Natural killer cell treated with Interleukin-12 subunit alpha and Interleukin-12 subunit beta and Interleukin-15 and Interleukin-18, amount 100 ng/mL, for 72 hours (primary cell): ENCODE measurements at regions not wholly inside any gene's neighbourhood (a gene's known extent, or its start where the extent isn't known, plus 50 kb on each side); places are given as distances from the start of the nearest gene placed in this dataset.
"Not testable (repeated sequence)": the region's sequence is repeated elsewhere in the genome, so short reads cannot be mapped to it uniquely, and the experiment has no call there.

Experiments used
- ATAC-seq, 2 donors: fragments of 150-1000 bp; cut with Tn5 transposase in 1 of 2; sonication (Bioruptor Pico), chemical (Tn5 transposase) in 1 of 2; 2 replicates each; pipeline ENCODE4 v1.10.0; 2021
- DNase-seq: peaks from one replicate; pipeline ENCODE4 v3.0.0; 2022; ENCODE audit warnings: low spot score
- H3K27ac Mint-ChIP-seq, 2 donors: 1 replicate in 1 of 2; 2 replicates in 1 of 2; pipeline ENCODE4 v1.8.0; 2022; ENCODE audit warnings: mixed read lengths in 2 of 2, mild to moderate bottlenecking in 1 of 2, moderate library complexity in 1 of 2
- H3K27me3 Mint-ChIP-seq, 2 donors: 1 replicate in 1 of 2; 2 replicates in 1 of 2; pipeline ENCODE4 v1.8.0; 2022; ENCODE audit warnings: mixed read lengths in 2 of 2
- H3K36me3 Mint-ChIP-seq: one replicate; pipeline ENCODE4 v1.8.0; 2022; ENCODE audit warnings: mixed read lengths
- H3K4me1 Mint-ChIP-seq, 2 donors: 1 replicate in 1 of 2; 2 replicates in 1 of 2; pipeline ENCODE4 v1.8.0; 2022; ENCODE audit warnings: low read depth in 2 of 2, mixed read lengths in 2 of 2, mild to moderate bottlenecking in 1 of 2
- H3K4me3 Mint-ChIP-seq: one replicate; pipeline ENCODE4 v1.8.0; 2022; ENCODE audit warnings: mixed read lengths
- H3K9me3 Mint-ChIP-seq: 2 replicates; pipeline ENCODE4 v1.8.0; 2022; ENCODE audit warnings: mixed read lengths

GRCh38 chr10:11403646-11404045 is 207.8 kb downstream of the USP6NL start:
- not testable (repeated sequence) for H3K27me3 Mint-ChIP-seq, H3K36me3 Mint-ChIP-seq, H3K9me3 Mint-ChIP-seq, DNase-seq, ATAC-seq
- H3K4me3 Mint-ChIP-seq: peak overlapping the region; percentile 78
- H3K27ac Mint-ChIP-seq: peak overlapping the region; percentile 81 to 87
- H3K4me1 Mint-ChIP-seq: peaks cover 44 to 50% of the 10 kb centered on the region in 2 donors

- peak overlapping the region; percentile 78 for H3K4me3 Mint-ChIP-seq
- ATAC-seq (peak; percentile 81 to 95), DNase-seq (peak; percentile 63)
- peak overlapping the region; percentile 81 to 87 for H3K27ac Mint-ChIP-seq
- no peaks in the 10 kb centered on the region for H3K27me3 Mint-ChIP-seq
- H3K36me3 Mint-ChIP-seq: peaks cover 4% of the 10 kb centered on the region
- H3K9me3 Mint-ChIP-seq: peaks cover 3% of the 10 kb centered on the region
- peaks cover 44 to 50% of the 10 kb centered on the region in 2 donors for H3K4me1 Mint-ChIP-seq
Measured at GRCh38 chr10:11403116-11403515, 208.3 kb downstream of the USP6NL start.

GRCh38 chr10:11402392-11402791 is 209.1 kb downstream of the USP6NL start:
- Mint-ChIP-seq H3K4me3 (peak overlapping the region; percentile 78), H3K9me3 (peaks cover 3% of the 10 kb centered on the region), H3K27me3 (no peaks in the 10 kb centered on the region), H3K27ac (peak overlapping the region; percentile 70 to 81), H3K4me1 (peaks cover 39 to 45% of the 10 kb centered on the region in 2 donors), H3K36me3 (peaks cover 4% of the 10 kb centered on the region)
- ATAC-seq (no peak), DNase-seq (no peak)

- DNase-seq: peak; percentile 40
- H3K27ac Mint-ChIP-seq: peak overlapping the region; percentile 70 to 81
- no peaks in the 10 kb centered on the region for H3K27me3 Mint-ChIP-seq
- H3K9me3 Mint-ChIP-seq: peaks cover 3% of the 10 kb centered on the region
- peak overlapping the region; percentile 35 for H3K4me3 Mint-ChIP-seq
- peaks cover 31 to 36% of the 10 kb centered on the region in 2 donors for H3K4me1 Mint-ChIP-seq
- no peak for ATAC-seq
- peaks cover 4% of the 10 kb centered on the region for H3K36me3 Mint-ChIP-seq
Measured at GRCh38 chr10:11401264-11402235, 209.9 kb downstream of the USP6NL start.

- no peak overlapping the region for H3K4me3 Mint-ChIP-seq
- H3K4me1 Mint-ChIP-seq: peaks cover 26 to 31% of the 10 kb centered on the region in 2 donors
- ATAC-seq (peak in 1 of 2 donors; percentile 21), DNase-seq (peak; percentile 53)
- H3K27me3 Mint-ChIP-seq: no peaks in the 10 kb centered on the region
- no peak overlapping the region for H3K27ac Mint-ChIP-seq
- peaks cover under 1% of the 10 kb centered on the region for H3K36me3 Mint-ChIP-seq
- H3K9me3 Mint-ChIP-seq: peaks cover 3% of the 10 kb centered on the region
Measured at GRCh38 chr10:11397980-11398580, 213.4 kb downstream of the USP6NL start.

- no peak overlapping the region for H3K27ac Mint-ChIP-seq
- peak; percentile 40 for DNase-seq
- H3K9me3 Mint-ChIP-seq: peaks cover 1% of the 10 kb centered on the region
- no peak overlapping the region for H3K4me3 Mint-ChIP-seq
- no peaks in the 10 kb centered on the region for H3K27me3 Mint-ChIP-seq
- ATAC-seq: no peak
- no peaks in the 10 kb centered on the region for H3K36me3 Mint-ChIP-seq
- H3K4me1 Mint-ChIP-seq: peaks cover 21 to 23% of the 10 kb centered on the region in 2 donors
Measured at GRCh38 chr10:11397077-11397965, 214.1 kb downstream of the USP6NL start.

- no peak for ATAC-seq
Measured at GRCh38 chr10:11396311-11396955, 215.0 kb downstream of the USP6NL start.

GRCh38 chr10:11395581-11396310 is 215.7 kb downstream of the USP6NL start:
- Mint-ChIP-seq H3K27me3 (no peaks in the 10 kb centered on the region), H3K4me1 (peaks cover 6 to 8% of the 10 kb centered on the region in 2 donors), H3K27ac (no peak overlapping the region), H3K4me3 (no peak overlapping the region), H3K36me3 (no peaks in the 10 kb centered on the region), H3K9me3 (no peaks in the 10 kb centered on the region)
- ATAC-seq: no peak
- DNase-seq: peak; percentile 39

More at GRCh38 chr10:11396311-11396955, 215.0 kb downstream of the USP6NL start:
- H3K27me3 Mint-ChIP-seq: no peaks in the 10 kb centered on the region
- H3K9me3 Mint-ChIP-seq: no peaks in the 10 kb centered on the region
- H3K4me1 Mint-ChIP-seq: peaks cover 13 to 14% of the 10 kb centered on the region in 2 donors
- no peaks in the 10 kb centered on the region for H3K36me3 Mint-ChIP-seq
- peak; percentile 35 for DNase-seq
- no peak overlapping the region for H3K27ac Mint-ChIP-seq
- H3K4me3 Mint-ChIP-seq: no peak overlapping the region

GRCh38 chr10:11395161-11395560 is 216.3 kb downstream of the USP6NL start:
- peak; percentile 29 for DNase-seq
- Mint-ChIP-seq H3K9me3 (no peaks in the 10 kb centered on the region), H3K27ac (no peak overlapping the region), H3K27me3 (no peaks in the 10 kb centered on the region), H3K4me1 (peaks cover 0 to 2% of the 10 kb centered on the region in 2 donors), H3K36me3 (no peaks in the 10 kb centered on the region), H3K4me3 (no peak overlapping the region)
- ATAC-seq: no peak

GRCh38 chr10:11393858-11394257 is 217.6 kb downstream of the USP6NL start:
- ATAC-seq (no peak), DNase-seq (no peak)
- no peaks in the 10 kb centered on the region for H3K27me3 Mint-ChIP-seq
- no peaks in the 10 kb centered on the region for H3K9me3 Mint-ChIP-seq
- no peak overlapping the region for H3K4me3 Mint-ChIP-seq
- no peaks in the 10 kb centered on the region for H3K36me3 Mint-ChIP-seq
- H3K4me1 Mint-ChIP-seq: no peaks in the 10 kb centered on the region
- no peak overlapping the region for H3K27ac Mint-ChIP-seq

- no peak for ATAC-seq
- no peaks in the 10 kb centered on the region for H3K9me3 Mint-ChIP-seq
- H3K27me3 Mint-ChIP-seq: no peaks in the 10 kb centered on the region
- DNase-seq: no peak
- no peak overlapping the region for H3K27ac Mint-ChIP-seq
- H3K36me3 Mint-ChIP-seq: no peaks in the 10 kb centered on the region
- H3K4me1 Mint-ChIP-seq: no peaks in the 10 kb centered on the region
- no peak overlapping the region for H3K4me3 Mint-ChIP-seq
Measured at GRCh38 chr10:11392776-11393175, 218.7 kb downstream of the USP6NL start.

GRCh38 chr10:11388996-11389395 is 222.5 kb downstream of the USP6NL start:
- H3K27ac Mint-ChIP-seq: no peak overlapping the region
- no peak for ATAC-seq
- H3K4me3 Mint-ChIP-seq: no peak overlapping the region
- peak; percentile 13 for DNase-seq
- no peaks in the 10 kb centered on the region for H3K36me3 Mint-ChIP-seq
- peaks cover 0 to 3% of the 10 kb centered on the region in 2 donors for H3K27me3 Mint-ChIP-seq
- no peaks in the 10 kb centered on the region for H3K4me1 Mint-ChIP-seq
- H3K9me3 Mint-ChIP-seq: no peaks in the 10 kb centered on the region
